SK-N-MC (cell line): ENCODE measurements at regions not wholly inside any gene's neighbourhood (a gene's known extent, or its start where the extent isn't known, plus 50 kb on each side); places are given as distances from the start of the nearest gene placed in this dataset.
"Not testable (repeated sequence)": the region's sequence is repeated elsewhere in the genome, so short reads cannot be mapped to it uniquely, and the experiment has no call there.

Source experiments
- DNase-seq: peaks from one replicate; pipeline ENCODE4 v3.0.0-alpha.2; 2011; ENCODE audit warnings: low read depth, low spot score
- H3K27ac ChIP-seq: fragments of 200-600 bp; sonication (generic); 2 replicates; pipeline ENCODE4 v1.5.1; 2016; ENCODE audit warnings: mixed run types
- H3K36me3 ChIP-seq: fragments of 200-600 bp; sonication (generic); 2 replicates; pipeline ENCODE4 v1.6.1; 2017; ENCODE audit warnings: antibody characterized with exemption, low read length, mixed read lengths; ENCODE audit not compliant: insufficient read depth
- H3K4me3 ChIP-seq: fragments of 200-600 bp; sonication (generic); 2 replicates; pipeline ENCODE4 v1.5.1; 2016
- H3K9ac ChIP-seq: fragments of 200-600 bp; sonication (generic); 2 replicates; pipeline ENCODE4 v1.8.0; 2017; ENCODE audit warnings: mixed run types, mixed read lengths; ENCODE audit not compliant: insufficient read length
- H3K9me3 ChIP-seq: fragments of 200-600 bp; sonication (generic); 2 replicates; pipeline ENCODE4 v1.6.1; 2017; ENCODE audit warnings: low read depth, mild to moderate bottlenecking, antibody characterized with exemption, low read length, moderate library complexity, mixed read lengths
- EZH2 ChIP-seq: fragments of 200-600 bp; sonication (generic); IDR thresholded peaks from one replicate; pipeline ENCODE4 v1.6.1; 2017; ENCODE audit warnings: antibody characterized with exemption
- FOXP2 ChIP-seq: optimal IDR thresholded peaks from 2 replicates; pipeline ENCODE3; 2011; ENCODE audit warnings: mild to moderate bottlenecking, moderate library complexity; ENCODE audit not compliant: insufficient read depth; ENCODE audit errors: extremely low read length, control extremely low read depth
- POLR2AphosphoS5 ChIP-seq: IDR thresholded peaks from 2 replicates; pipeline ENCODE4 v1.6.1; 2012; ENCODE audit warnings: mild to moderate bottlenecking, low read depth, low read length, borderline replicate concordance

GRCh38 chr14:34086223-34086757 is 135.4 kb upstream of the EGLN3 start:
- no peak overlapping the region for H3K9ac ChIP-seq
- no peak overlapping the region for H3K27ac ChIP-seq
- H3K9me3 ChIP-seq = no peaks in the 10 kb centered on the region
- TF ChIP-seq FOXP2 (no peak), EZH2 (no peak), POLR2AphosphoS5 (no peak)
- H3K4me3 ChIP-seq = no peak overlapping the region
- no peak for DNase-seq
- no peaks in the 10 kb centered on the region for H3K36me3 ChIP-seq

- DNase-seq = no peak
- Histone ChIP-seq H3K27ac (no peak overlapping the region), H3K9ac (no peak overlapping the region), H3K9me3 (no peaks in the 10 kb centered on the region), H3K36me3 (no peaks in the 10 kb centered on the region), H3K4me3 (no peak overlapping the region)
- no peak for TF ChIP-seq FOXP2
- no peak for TF ChIP-seq EZH2
- TF ChIP-seq POLR2AphosphoS5 = no peak
These were observed 134.8 kb upstream of the EGLN3 start for GRCh38 chr14:34085695-34086094.

GRCh38 chr14:34081576-34082136 is 130.8 kb upstream of the EGLN3 start:
- Histone ChIP-seq H3K9me3 (no peaks in the 10 kb centered on the region), H3K9ac (no peak overlapping the region), H3K27ac (no peak overlapping the region), H3K36me3 (no peaks in the 10 kb centered on the region), H3K4me3 (no peak overlapping the region)
- DNase-seq = no peak
- no peak for TF ChIP-seq POLR2AphosphoS5
- no peak for TF ChIP-seq FOXP2
- TF ChIP-seq EZH2 = no peak

- no peak overlapping the region for H3K27ac ChIP-seq
- no peak overlapping the region for H3K4me3 ChIP-seq
- DNase-seq = no peak
- no peak overlapping the region for H3K9ac ChIP-seq
- no peaks in the 10 kb centered on the region for H3K36me3 ChIP-seq
- TF ChIP-seq POLR2AphosphoS5 (no peak), FOXP2 (no peak), EZH2 (no peak)
- H3K9me3 ChIP-seq = no peaks in the 10 kb centered on the region
These were observed 130.3 kb upstream of the EGLN3 start for GRCh38 chr14:34081101-34081575.

GRCh38 chr14:34079643-34080042 is 128.8 kb upstream of the EGLN3 start:
- not testable (repeated sequence) for DNase-seq, H3K27ac ChIP-seq, H3K9me3 ChIP-seq, H3K36me3 ChIP-seq, H3K9ac ChIP-seq, H3K4me3 ChIP-seq

- no peak overlapping the region for H3K27ac ChIP-seq
- no peaks in the 10 kb centered on the region for H3K36me3 ChIP-seq
- no peaks in the 10 kb centered on the region for H3K9me3 ChIP-seq
- no peak overlapping the region for H3K4me3 ChIP-seq
- no peak overlapping the region for H3K9ac ChIP-seq
- no peak for DNase-seq
- TF ChIP-seq POLR2AphosphoS5 (no peak), FOXP2 (no peak), EZH2 (no peak)
These were observed 127.4 kb upstream of the EGLN3 start for GRCh38 chr14:34078117-34078743.

GRCh38 chr14:34075826-34076225 is 125.0 kb upstream of the EGLN3 start:
- no peak for DNase-seq

GRCh38 chr14:34075042-34075744 is 124.3 kb upstream of the EGLN3 start:
- Histone ChIP-seq H3K9ac (no peak overlapping the region), H3K36me3 (no peaks in the 10 kb centered on the region), H3K9me3 (no peaks in the 10 kb centered on the region), H3K27ac (no peak overlapping the region), H3K4me3 (no peak overlapping the region)
- DNase-seq = no peak
- no peak for TF ChIP-seq EZH2
- TF ChIP-seq POLR2AphosphoS5 = no peak
- no peak for TF ChIP-seq FOXP2

More at GRCh38 chr14:34075826-34076225, 125.0 kb upstream of the EGLN3 start:
- Histone ChIP-seq H3K4me3 (no peak overlapping the region), H3K9me3 (no peaks in the 10 kb centered on the region), H3K9ac (no peak overlapping the region), H3K27ac (no peak overlapping the region), H3K36me3 (no peaks in the 10 kb centered on the region)
- TF ChIP-seq EZH2 (no peak), FOXP2 (no peak), POLR2AphosphoS5 (no peak)

GRCh38 chr14:34072921-34073320 is 122.0 kb upstream of the EGLN3 start:
- no peak for DNase-seq
- Histone ChIP-seq H3K36me3 (no peaks in the 10 kb centered on the region), H3K27ac (no peak overlapping the region), H3K9ac (no peak overlapping the region), H3K4me3 (no peak overlapping the region), H3K9me3 (no peaks in the 10 kb centered on the region)
- no peak for TF ChIP-seq EZH2
- TF ChIP-seq POLR2AphosphoS5 = no peak
- no peak for TF ChIP-seq FOXP2
